HG02759 (cell line): ENCODE measurements at regions not wholly inside any gene's neighbourhood (a gene's known extent, or its start where the extent isn't known, plus 50 kb on each side); places are given as distances from the start of the nearest gene placed in this dataset.

Experiments used
- ATAC-seq: cut with Tn5 transposase; IDR thresholded peaks from one replicate; pipeline ENCODE4 v1.9.1; 2021; ENCODE audit warnings: mild to moderate bottlenecking, moderate library complexity; ENCODE audit not compliant: unreplicated experiment

DNA sequence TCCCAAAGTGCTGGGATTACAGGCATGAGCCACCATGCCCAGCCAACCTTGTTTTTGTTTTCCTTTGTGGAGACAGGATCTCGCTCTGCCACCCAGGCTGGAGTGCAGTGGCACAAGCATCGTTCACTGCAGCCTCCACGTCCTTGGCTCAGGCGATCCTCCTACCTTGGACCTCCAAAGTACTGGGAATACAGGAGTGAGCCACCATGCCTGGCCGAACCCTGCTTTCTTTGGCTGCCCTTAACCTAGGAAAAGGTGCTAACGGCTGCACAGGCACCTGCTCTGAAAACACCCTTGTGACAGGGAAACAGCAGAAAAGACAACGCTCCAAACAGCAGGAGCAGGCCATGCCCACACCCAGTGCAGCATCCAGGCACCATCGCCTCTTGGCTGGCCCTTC is 71.9 kb downstream of the OAT start:
- ATAC-seq: no peak

DNA sequence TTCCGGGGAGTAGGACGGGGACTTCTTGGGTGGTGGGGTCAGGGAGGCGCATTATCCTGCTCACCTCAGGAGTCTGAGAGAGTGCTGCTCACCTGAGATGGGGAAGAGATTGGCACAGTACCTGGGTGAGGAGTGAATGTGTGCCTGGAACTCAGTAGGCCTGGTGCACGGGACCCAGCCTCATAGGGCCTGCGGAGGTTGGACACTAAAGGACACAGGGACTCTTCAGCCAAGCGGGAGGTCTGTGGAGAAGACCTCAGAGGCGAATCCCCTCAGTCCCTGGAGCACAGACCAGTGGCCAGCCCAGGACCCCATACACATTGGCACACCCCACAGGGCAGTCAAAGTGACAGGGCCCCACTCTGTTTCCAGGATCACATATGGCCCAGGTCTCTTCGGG is 73.2 kb downstream of the OAT start:
- ATAC-seq: no peak

DNA sequence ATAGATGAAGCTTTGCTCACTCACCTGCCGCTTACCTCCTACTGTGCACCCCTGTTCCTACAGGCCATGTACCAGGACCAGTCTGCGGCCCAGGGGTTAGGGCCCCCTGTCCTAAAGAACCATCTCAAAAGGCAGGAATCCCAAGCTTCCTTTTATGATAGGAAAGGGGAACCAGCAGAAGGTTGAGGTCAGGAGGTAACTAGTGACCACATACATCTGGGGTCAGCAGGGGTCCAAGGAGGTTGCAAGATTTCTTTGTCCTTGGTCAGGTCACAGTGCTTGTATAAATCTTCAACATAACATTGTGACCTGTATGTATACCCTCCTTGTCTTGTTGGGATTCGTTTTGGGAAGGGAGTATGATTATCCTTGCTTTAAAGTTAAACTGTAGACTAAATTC is 73.8 kb downstream of the OAT start:
- ATAC-seq: no peak

DNA sequence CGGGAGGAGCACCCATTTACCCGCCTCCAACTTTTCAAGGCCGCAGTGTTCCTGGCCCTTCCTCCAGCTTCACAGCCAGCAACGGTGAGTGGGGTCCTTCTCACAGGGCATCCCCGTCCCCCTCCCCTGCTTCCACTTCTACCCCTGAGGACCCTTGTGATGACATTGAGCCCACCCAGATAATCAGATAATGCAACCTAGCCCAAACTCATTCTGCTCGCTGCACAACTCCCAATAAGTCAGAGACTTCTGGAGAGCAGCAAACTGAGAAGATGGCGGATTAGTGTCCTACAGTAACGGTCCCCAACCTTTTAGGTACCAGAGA is 74.5 kb downstream of the OAT start:
- no peak for ATAC-seq

DNA sequence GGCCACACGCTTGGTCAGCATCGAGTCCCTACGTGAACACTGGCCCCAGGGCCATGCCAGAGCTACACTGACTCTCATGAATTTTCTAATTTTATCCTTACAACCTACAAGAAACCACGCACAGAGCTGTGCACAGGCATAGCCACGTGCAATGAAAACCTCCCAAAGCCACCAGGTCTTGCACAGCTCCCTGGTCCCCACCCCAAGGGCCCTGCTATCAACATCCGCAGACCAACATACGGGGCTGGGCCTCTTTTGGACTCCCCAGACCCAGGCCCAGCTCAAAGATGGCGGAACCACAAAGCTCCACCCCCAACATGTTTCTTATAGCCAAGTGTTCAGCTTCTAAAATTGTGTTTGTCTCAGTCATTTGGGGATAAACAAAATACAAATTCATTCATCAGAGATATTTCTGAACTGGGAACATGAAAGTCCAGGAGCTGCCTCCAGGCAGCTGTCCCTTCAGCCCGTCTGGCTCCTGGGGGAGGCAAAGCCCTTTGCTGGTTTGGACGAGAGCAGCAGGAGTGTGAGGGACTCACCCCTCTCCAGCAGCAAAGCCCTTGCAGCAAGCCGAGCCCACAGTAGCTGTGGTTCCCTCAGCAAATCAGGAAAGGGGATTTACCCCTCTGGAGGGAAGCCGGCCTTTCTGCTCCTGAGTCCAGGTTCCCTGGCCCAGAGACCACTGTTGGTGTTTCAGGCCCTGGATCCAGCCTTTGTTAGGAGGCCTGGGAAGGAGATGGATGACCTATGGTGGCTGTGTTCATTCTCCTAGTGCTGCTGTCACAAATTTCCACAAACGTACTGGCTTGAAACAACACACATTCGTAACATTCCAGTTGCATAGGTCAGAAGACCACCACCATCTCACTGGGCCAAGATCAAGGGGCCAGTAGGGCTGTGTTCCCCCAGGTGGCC is 75.1 kb downstream of the OAT start:
- ATAC-seq: no peak

DNA sequence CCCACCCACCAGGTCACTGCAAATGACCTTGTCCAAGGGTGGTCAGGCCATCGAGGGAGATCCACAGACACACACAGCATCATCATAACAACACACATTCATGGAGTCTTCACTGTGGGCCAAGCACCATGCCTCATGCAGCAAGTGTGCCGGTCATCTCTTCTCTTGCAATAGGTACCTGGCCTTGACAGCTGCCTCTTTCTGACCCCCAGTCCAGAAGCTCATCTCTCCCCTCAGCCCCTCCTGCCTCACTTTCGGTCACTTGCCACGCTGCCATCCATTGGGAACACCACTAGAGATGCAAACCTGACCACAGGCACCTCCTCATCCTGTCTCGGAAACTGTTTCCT is 75.9 kb downstream of the OAT start:
- ATAC-seq: no peak

DNA sequence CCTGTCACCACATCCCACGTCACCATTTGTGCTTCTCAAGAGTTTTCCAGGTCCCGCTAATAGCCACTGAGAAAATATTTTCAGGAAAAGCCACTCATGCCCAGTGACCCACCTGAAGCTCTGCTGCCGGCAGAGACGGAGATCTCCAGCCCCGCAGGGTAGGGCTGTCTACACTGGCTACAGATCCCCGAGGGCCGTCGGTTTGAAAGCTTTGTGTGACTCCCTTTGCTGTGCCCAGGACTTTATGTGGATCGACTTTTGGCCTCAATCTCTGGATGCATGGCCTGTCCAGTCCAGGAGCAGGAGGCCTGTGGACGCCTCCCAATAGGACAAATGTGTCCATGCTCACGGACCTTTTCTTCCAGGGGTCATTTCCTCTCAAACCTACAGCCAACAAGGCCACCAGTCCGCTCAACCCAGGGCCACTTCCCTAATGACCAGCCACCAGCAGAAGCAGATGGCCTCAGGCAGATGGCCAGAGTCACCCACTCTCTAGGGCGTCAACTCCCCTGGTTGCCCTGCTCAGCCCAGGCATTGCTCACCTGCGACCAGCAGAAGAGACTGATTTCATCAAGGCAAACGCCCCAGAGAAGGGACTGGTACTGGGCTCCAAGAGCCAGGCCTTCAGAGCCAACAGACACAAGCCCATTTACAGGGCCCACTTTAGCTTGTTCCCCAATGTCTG is 76.4 kb downstream of the OAT start:
- ATAC-seq: no peak

DNA sequence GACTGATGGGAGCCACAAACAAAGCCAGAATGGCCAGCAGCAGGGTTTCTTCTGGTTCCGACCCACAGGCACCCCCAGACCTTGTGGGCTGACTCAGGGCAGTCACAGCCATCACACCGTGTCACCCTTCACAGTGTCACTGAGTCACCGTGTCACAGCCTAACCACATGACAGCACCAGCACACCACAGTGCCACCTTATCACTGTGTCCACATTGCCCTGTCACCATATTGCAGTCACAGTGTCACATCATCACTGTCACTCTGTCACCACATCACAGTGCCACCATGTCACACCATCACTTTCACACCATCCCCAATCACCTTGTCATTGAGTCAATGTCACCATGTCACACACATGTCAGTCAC is 77.0 kb downstream of the OAT start:
- ATAC-seq: no peak

DNA sequence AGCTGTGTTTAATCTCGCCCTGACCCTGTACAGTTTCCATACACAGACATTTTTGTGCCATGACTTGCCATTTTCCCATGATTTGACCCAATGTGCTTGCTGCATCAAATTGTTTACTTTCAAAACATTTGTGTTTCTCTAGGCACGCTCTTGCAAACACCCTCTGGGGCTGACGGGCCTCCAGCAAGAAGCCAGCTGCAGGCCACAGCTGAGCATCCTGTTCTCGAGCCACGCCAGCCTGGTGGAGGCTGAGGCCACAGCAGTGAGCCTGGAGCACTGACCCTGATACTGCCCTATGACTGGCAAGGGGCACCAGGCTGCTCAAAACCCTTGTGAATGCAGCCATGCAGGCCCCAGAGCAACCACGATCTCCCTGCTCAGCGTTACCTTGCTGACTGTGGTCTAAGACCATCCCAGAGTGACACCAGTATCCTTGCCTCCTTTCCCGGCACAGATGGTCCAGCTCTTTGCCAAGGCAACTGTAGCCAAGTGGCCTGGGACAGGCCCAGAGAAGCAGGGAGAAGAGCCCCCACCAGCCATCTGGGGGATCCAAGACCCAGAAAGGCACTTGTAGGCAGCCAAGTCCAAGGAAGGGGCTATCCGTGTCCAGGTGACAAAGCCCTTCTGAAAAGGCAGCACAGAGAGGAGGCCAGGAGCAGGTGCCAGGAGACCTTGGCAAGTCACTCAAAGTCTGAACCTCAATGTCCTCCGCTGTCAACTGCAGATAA is 78.5 kb downstream of the OAT start:
- no peak for ATAC-seq

DNA sequence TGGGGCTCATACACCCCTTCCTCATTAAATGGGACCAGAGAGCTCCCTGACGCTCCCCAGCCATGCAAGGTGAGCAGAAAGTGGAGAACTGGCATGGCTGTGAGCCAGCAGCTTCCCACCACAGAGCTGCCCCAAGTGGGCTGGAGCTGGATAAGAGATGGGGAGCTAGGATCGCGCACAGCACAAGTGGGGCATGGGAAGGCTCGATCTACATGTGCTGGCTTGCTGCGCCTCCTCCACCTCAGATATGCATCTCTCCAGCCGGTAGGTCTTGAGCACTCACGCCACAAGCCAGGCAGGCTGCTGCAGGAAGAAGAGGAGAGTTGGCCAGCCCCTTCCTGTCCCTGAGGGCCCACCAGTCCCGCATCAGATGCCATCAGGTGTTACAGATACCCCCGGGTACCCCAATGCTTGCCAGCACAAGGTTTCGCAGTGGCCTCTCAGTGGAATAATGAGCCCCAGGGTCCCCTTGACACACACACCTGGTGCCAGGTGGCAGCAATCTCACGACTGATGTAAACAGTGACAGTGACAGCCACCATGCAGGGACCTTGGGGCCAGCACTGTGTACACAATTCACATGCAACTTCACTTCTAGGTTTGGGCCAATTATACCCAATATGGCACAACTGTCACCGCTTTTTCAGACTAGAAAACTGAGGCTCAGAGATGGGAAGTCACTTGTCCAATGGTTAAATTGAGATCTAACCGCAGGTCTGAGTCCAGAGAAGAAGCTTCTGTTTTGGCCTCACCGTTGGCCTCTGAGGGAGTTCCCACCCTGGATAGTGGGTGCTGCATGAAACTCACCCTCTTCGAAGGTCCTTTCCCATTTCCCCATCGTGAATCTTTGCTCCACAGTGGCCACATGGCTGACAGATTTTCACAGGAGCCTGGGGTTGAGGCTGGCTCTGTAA is 79.3 kb downstream of the OAT start:
- no peak for ATAC-seq

DNA sequence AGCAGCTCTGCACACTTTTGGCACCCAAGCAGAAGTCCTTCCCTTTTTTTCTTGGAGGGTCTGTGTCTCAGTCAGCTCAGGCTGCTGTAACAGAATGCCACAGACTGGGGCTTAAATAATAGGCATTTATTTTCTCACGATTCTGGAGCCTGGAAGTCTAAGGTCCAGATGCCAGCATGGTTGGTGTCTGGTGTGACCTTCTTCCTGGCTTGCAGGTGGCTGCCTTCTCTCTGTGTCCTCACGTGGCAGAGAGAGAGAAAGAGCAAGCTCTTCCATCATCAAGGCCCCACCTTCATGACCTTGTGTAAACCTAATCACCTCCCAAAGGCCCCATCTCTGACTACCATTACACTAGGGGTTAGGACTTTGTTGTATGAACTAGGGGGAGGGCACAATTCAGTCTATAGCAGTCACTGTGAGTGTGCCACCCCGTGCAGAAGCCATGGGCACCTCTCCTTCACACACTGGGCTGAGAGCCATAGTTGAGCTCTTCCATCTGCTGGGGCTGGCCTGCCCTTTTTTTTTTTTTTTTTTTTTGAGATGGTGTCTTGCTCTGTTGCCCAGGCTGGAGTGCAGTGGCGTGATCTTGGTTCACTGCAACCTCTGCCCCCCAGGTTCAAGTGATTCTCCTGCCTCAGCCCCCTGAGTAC is 80.3 kb downstream of the OAT start:
- no peak for ATAC-seq

DNA sequence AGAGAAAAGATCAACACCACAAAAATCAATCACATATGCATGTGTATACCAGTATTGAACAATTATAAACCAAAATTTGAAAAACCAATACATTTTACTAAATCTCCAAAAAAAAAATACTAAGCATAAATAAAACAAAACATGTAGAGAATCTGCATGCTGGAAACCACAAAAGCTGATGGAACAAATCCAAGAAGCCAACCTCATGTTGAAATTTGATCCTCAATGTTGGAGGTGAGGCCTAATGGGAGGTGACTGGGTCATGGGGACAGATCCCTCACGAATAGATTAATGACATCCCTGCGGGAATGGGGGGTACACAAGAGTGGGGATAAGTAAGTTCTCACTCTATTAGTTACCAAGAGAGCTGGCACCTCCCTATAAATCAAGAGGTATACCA is 82.5 kb downstream of the OAT start:
- no peak for ATAC-seq

DNA sequence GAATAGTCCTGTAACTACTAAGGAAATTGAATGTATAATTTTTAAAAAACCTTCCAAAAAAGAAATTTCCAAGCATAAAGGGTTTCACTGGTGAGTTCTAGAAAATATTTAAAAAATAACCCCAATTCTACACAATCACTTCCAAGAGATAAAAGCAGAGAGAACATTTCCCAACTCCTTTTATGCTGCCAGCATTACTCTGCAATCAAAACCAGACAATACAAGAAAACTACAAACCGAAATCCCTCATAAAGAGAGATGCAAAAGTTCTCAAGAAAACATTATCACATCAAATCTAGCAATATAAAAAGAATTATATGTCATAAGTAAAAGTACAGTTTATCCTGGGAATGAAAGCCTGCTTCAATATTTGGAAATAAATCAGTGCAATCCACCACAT is 84.8 kb downstream of the OAT start:
- no peak for ATAC-seq

DNA sequence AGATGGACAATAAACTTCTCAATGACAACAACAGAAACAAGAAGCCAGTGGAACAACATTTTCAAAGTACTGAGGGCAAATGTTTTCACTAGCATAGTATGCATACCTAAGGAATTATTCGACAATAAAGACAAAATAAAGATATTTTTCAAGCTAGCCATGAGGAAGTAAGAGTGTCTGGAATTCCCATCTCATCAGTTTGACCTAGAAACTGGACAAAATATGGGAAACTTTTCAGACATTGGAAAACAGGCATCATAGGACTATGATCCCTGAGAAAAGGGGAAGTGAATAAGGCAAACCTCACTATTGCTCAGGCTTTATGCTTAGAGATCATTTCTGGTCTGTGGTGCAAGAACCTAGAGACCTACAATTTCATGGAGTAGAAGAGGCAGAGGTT is 86.3 kb downstream of the OAT start:
- no peak for ATAC-seq

DNA sequence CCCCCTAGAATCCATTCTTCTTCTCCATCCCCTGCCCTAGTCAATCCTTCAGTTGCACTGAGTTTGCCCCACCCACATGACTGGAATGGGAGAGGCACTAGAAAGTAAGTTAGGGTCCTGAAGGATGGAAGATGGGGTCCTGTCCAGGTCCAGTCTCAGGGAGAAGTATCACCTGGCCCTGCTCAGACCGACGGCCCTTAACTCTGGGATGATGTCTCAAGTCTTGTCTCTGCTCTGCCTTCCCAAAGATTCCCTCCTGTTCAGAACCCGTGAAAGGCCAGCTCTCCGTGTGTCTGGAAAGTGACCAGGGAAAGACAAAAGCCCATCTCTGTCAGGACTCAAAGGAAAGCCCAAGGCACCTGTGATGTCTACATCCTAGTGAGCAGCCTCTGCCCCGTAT is 88.8 kb downstream of the OAT start:
- ATAC-seq: no peak

DNA sequence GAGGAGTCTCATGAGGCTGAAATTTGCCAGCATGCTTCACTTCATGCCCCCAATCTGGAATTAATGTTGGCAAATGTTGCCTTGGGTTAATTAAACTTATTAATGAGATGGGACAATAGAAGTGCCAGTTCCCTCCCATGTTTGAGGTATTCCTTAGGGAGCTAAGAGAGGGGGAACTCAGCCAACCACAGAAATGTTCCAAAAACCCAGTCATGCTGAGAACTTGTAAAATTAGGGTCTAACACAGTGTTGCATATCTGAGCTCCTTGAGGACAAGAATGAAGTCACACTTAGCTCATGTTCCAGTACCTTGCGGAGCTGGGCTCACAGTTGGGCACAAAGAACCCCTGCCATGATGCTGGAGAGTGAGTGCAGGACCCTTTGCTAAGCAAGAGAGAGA is 89.4 kb downstream of the OAT start:
- ATAC-seq: no peak

DNA sequence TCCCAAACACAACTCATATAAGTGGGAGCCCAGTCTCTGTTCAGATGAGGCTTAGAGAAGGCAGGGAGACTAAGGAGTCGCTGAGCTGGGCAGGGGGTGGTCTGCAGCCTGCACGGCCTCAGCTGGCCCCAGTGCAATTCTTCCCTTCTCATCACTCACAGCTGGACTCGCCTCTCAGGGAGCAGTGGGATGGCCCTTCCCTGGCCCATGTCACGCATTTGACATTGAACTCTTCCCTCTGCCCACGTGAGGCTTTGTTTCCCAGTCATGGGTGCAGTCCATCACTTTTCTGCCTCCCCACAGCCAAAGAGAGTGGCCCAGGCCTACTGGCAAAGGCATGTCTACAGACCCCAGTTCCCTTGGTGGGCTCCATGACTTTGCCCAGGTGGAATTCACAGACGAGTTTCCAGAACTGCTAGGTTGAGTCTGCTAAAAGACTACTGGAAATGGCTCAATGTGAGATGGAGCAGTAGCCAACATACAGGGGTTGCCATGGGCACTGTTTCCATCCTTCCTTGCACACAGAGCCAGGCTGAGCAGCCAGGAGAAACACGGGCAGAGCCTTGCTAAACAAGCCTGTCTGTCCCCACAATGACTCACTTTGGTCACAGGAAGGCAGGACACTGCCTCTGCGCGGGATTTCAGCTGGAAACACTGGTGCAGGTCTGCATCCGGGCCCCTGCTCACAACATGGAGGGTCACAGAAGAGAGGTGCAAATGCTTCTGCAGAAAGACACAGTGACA is 90.1 kb downstream of the OAT start:
- no peak for ATAC-seq

DNA sequence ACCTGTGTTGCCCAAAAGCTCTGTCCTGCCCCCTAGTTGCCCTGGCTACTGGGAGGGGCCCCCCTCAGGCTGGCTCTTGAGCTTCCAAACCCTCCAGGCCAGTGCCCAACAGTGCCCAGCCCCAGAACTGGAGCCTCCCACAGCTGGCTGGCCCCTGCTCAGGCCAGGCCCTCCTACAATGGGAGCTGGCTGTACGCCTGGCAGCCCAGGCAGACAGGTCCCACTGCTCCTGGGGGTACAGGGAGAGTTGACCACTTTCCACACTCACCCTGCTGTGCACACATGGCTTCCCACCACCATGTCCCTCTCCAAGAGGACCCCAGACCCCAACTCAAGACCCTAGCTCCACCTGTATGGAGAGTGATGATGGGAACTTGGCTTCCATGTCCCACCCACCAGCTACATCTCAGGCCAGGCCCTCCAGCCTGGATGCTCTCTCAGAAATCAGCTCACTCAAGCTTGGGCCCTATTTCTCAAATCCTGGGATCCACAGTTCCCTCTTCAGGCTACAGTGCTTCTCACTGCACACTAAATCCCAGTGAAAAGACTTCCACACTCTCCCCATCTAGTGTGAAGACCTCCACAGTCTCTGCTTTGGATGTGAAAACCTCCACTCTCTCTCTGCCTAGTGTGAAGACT is 92.6 kb downstream of the OAT start:
- no peak for ATAC-seq

DNA sequence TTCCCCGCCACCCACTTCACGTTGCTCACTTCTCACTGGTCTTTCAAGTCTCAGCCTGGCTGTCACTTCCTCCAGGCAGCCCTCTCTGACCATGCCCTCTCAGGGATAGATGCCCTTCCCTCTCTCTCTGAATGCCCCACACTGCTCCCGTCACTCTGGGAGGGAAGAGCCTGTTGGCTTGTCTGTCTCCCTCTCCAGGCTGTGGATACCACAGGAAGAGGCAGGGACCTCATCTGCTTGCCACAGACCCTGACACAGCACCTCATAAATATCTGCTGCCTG is 93.1 kb downstream of the OAT start:
- no peak for ATAC-seq
